M059J (cell line): ENCODE measurements at regions not wholly inside any gene's neighbourhood (a gene's known extent, or its start where the extent isn't known, plus 50 kb on each side); places are given as distances from the start of the nearest gene placed in this dataset.
A peak's percentile ranks its signal among the peaks of the same experiment; 100 is the strongest.
"Not testable (repeated sequence)": the region's sequence is repeated elsewhere in the genome, so short reads cannot be mapped to it uniquely, and the experiment has no call there.

Experiments used
- DNase-seq: peaks from one replicate; pipeline ENCODE4 v3.0.0-alpha.2; 2012; ENCODE audit warnings: low read depth

GRCh38 chr10:9028231-9028630, 973.7 kb downstream of the GATA3 start:
- no peak for DNase-seq

GRCh38 chr10:9035355-9035754, 980.9 kb downstream of the GATA3 start:
- no peak for DNase-seq

- no peak for DNase-seq
These were observed 982.3 kb downstream of the GATA3 start for GRCh38 chr10:9036711-9037204.

- no peak for DNase-seq
These were observed 983.7 kb downstream of the GATA3 start for GRCh38 chr10:9038146-9038714.

GRCh38 chr10:9043466-9043865, 989.0 kb downstream of the GATA3 start:
- DNase-seq: no peak

- peak; percentile 14 for DNase-seq
These were observed 990.8 kb downstream of the GATA3 start for GRCh38 chr10:9045311-9045710.

- DNase-seq: peak; percentile 25
These were observed 997.0 kb downstream of the GATA3 start for GRCh38 chr10:9051328-9051974.

GRCh38 chr10:9052767-9053166, 998.3 kb downstream of the GATA3 start:
- no peak for DNase-seq

- no peak for DNase-seq
These were observed 1002.0 kb downstream of the GATA3 start for GRCh38 chr10:9056521-9056920.

GRCh38 chr10:9057293-9057692, 1002.8 kb downstream of the GATA3 start:
- DNase-seq: not testable (repeated sequence)

- no peak for DNase-seq
These were observed 1005.8 kb downstream of the GATA3 start for GRCh38 chr10:9060314-9060713.

- no peak for DNase-seq
These were observed 1007.4 kb downstream of the GATA3 start for GRCh38 chr10:9061871-9062270.

GRCh38 chr10:9066152-9066551, 1011.7 kb downstream of the GATA3 start:
- DNase-seq: no peak

GRCh38 chr10:9068003-9068402, 1013.5 kb downstream of the GATA3 start:
- DNase-seq: no peak

GRCh38 chr10:9069136-9069535, 1014.6 kb downstream of the GATA3 start:
- peak; percentile 76 for DNase-seq

GRCh38 chr10:9075420-9075819, 1020.9 kb downstream of the GATA3 start:
- no peak for DNase-seq

GRCh38 chr10:9076066-9076465, 1021.6 kb downstream of the GATA3 start:
- DNase-seq: no peak

- DNase-seq: peak; percentile 31
These were observed 1026.8 kb downstream of the GATA3 start for GRCh38 chr10:9081253-9081652.

GRCh38 chr10:9081961-9082360, 1027.5 kb downstream of the GATA3 start:
- DNase-seq: no peak

- no peak for DNase-seq
These were observed 1037.1 kb downstream of the GATA3 start for GRCh38 chr10:9091530-9092093.

- DNase-seq: no peak
These were observed 1041.8 kb downstream of the GATA3 start for GRCh38 chr10:9096288-9096687.

GRCh38 chr10:9097206-9097990, 1042.9 kb downstream of the GATA3 start:
- DNase-seq: peak; percentile 38

GRCh38 chr10:9097991-9098306, 1043.5 kb downstream of the GATA3 start:
- no peak for DNase-seq
